BLaER1 (cell line): ENCODE measurements at regions not wholly inside any gene's neighbourhood (a gene's known extent, or its start where the extent isn't known, plus 50 kb on each side); places are given as distances from the start of the nearest gene placed in this dataset.

Experiments used
- H3K27ac ChIP-seq: shearing (Covaris generic); formaldehyde crosslinking; 2 replicates; pipeline ENCODE4 v1.8.1; 2022
- H3K27me3 ChIP-seq: shearing (Covaris generic); formaldehyde crosslinking; 2 replicates; pipeline ENCODE4 v1.8.1; 2022
- H3K36me3 ChIP-seq: shearing (Covaris generic); formaldehyde crosslinking; 2 replicates; pipeline ENCODE4 v1.8.1; 2022
- H3K4me1 ChIP-seq: shearing (Covaris generic); formaldehyde crosslinking; 2 replicates; pipeline ENCODE4 v1.8.1; 2022
- H3K4me2 ChIP-seq: shearing (Covaris generic); formaldehyde crosslinking; 2 replicates; pipeline ENCODE4 v1.8.1; 2022
- H3K4me3 ChIP-seq: shearing (Covaris generic); formaldehyde crosslinking; 2 replicates; pipeline ENCODE4 v1.8.1; 2022
- H3K9ac ChIP-seq: shearing (Covaris generic); formaldehyde crosslinking; 2 replicates; pipeline ENCODE4 v1.8.1; 2022
- H3K9me3 ChIP-seq: shearing (Covaris generic); formaldehyde crosslinking; 2 replicates; pipeline ENCODE4 v1.8.1; 2022
- H4K20me1 ChIP-seq: shearing (Covaris generic); formaldehyde crosslinking; 2 replicates; pipeline ENCODE4 v1.8.1; 2022
- Cebpa-rat ChIP-seq: shearing (Covaris generic); IDR thresholded peaks from 2 replicates; pipeline ENCODE4 v1.8.1; 2022

- no peak for TF ChIP-seq Cebpa-rat
- Histone ChIP-seq H3K4me1 (no peaks in the 10 kb centered on the region), H3K4me2 (no peak overlapping the region), H3K4me3 (no peak overlapping the region), H3K9me3 (no peaks in the 10 kb centered on the region), H3K36me3 (no peaks in the 10 kb centered on the region), H3K9ac (no peak overlapping the region), H3K27me3 (no peaks in the 10 kb centered on the region), H3K27ac (no peak overlapping the region), H4K20me1 (no peaks in the 10 kb centered on the region)
Measured at GRCh38 chr3:144041960-144042556, 70.4 kb downstream of the DIPK2A start.

GRCh38 chr3:144045766-144046165 lies 74.1 kb downstream of the DIPK2A start:
- TF ChIP-seq Cebpa-rat, result no peak
- Histone ChIP-seq H3K9ac (no peak overlapping the region), H3K4me2 (no peak overlapping the region), H4K20me1 (no peaks in the 10 kb centered on the region), H3K4me1 (no peaks in the 10 kb centered on the region), H3K27me3 (no peaks in the 10 kb centered on the region), H3K36me3 (no peaks in the 10 kb centered on the region), H3K4me3 (no peak overlapping the region), H3K9me3 (no peaks in the 10 kb centered on the region), H3K27ac (no peak overlapping the region)

- no peaks in the 10 kb centered on the region for H3K4me1 ChIP-seq
- no peaks in the 10 kb centered on the region for H3K36me3 ChIP-seq
- no peaks in the 10 kb centered on the region for H3K27me3 ChIP-seq
- H3K4me2 ChIP-seq, result no peak overlapping the region
- no peak for TF ChIP-seq Cebpa-rat
- no peak overlapping the region for H3K9ac ChIP-seq
- H3K9me3 ChIP-seq, result no peaks in the 10 kb centered on the region
- no peak overlapping the region for H3K27ac ChIP-seq
- no peaks in the 10 kb centered on the region for H4K20me1 ChIP-seq
- no peak overlapping the region for H3K4me3 ChIP-seq
Measured at GRCh38 chr3:144049374-144049773, 77.8 kb downstream of the DIPK2A start.

- no peaks in the 10 kb centered on the region for H4K20me1 ChIP-seq
- no peak overlapping the region for H3K9ac ChIP-seq
- no peaks in the 10 kb centered on the region for H3K9me3 ChIP-seq
- H3K36me3 ChIP-seq, result no peaks in the 10 kb centered on the region
- no peak for TF ChIP-seq Cebpa-rat
- H3K4me2 ChIP-seq, result no peak overlapping the region
- no peaks in the 10 kb centered on the region for H3K4me1 ChIP-seq
- H3K27ac ChIP-seq, result no peak overlapping the region
- no peaks in the 10 kb centered on the region for H3K27me3 ChIP-seq
- no peak overlapping the region for H3K4me3 ChIP-seq
Measured at GRCh38 chr3:144051211-144051610, 79.6 kb downstream of the DIPK2A start.

- H3K27me3 ChIP-seq, result no peaks in the 10 kb centered on the region
- TF ChIP-seq Cebpa-rat, result no peak
- H3K4me3 ChIP-seq, result no peak overlapping the region
Measured at GRCh38 chr3:144052275-144052674, 80.7 kb downstream of the DIPK2A start.

GRCh38 chr3:144053121-144053520 lies 81.5 kb downstream of the DIPK2A start:
- Histone ChIP-seq H3K27me3 (no peaks in the 10 kb centered on the region), H3K9ac (no peak overlapping the region), H3K4me1 (no peaks in the 10 kb centered on the region), H3K9me3 (no peaks in the 10 kb centered on the region), H3K27ac (no peak overlapping the region), H4K20me1 (no peaks in the 10 kb centered on the region), H3K36me3 (no peaks in the 10 kb centered on the region), H3K4me2 (no peak overlapping the region), H3K4me3 (no peak overlapping the region)
- TF ChIP-seq Cebpa-rat, result no peak

More at GRCh38 chr3:144052275-144052674, 80.7 kb downstream of the DIPK2A start:
- Histone ChIP-seq H3K9ac (no peak overlapping the region), H3K9me3 (no peaks in the 10 kb centered on the region), H4K20me1 (no peaks in the 10 kb centered on the region), H3K36me3 (no peaks in the 10 kb centered on the region), H3K4me2 (no peak overlapping the region), H3K4me1 (no peaks in the 10 kb centered on the region), H3K27ac (no peak overlapping the region)

GRCh38 chr3:144054766-144055165 lies 83.1 kb downstream of the DIPK2A start:
- Histone ChIP-seq H3K9ac (no peak overlapping the region), H3K4me1 (no peaks in the 10 kb centered on the region), H3K9me3 (no peaks in the 10 kb centered on the region), H3K4me2 (no peak overlapping the region), H3K4me3 (no peak overlapping the region), H4K20me1 (no peaks in the 10 kb centered on the region), H3K36me3 (no peaks in the 10 kb centered on the region), H3K27ac (no peak overlapping the region), H3K27me3 (no peaks in the 10 kb centered on the region)
- TF ChIP-seq Cebpa-rat, result no peak

GRCh38 chr3:144055604-144056003 lies 84.0 kb downstream of the DIPK2A start:
- no peak overlapping the region for H3K4me2 ChIP-seq
- H3K27ac ChIP-seq, result no peak overlapping the region
- H3K9ac ChIP-seq, result no peak overlapping the region
- no peaks in the 10 kb centered on the region for H3K36me3 ChIP-seq
- no peak overlapping the region for H3K4me3 ChIP-seq
- H3K4me1 ChIP-seq, result no peaks in the 10 kb centered on the region
- no peaks in the 10 kb centered on the region for H3K9me3 ChIP-seq
- H3K27me3 ChIP-seq, result no peaks in the 10 kb centered on the region
- no peak for TF ChIP-seq Cebpa-rat
- H4K20me1 ChIP-seq, result no peaks in the 10 kb centered on the region

- no peaks in the 10 kb centered on the region for H3K27me3 ChIP-seq
- H3K4me2 ChIP-seq, result no peak overlapping the region
- H3K9me3 ChIP-seq, result no peaks in the 10 kb centered on the region
- no peak overlapping the region for H3K27ac ChIP-seq
- no peak for TF ChIP-seq Cebpa-rat
- H3K9ac ChIP-seq, result no peak overlapping the region
- H3K4me3 ChIP-seq, result no peak overlapping the region
- no peaks in the 10 kb centered on the region for H4K20me1 ChIP-seq
- H3K4me1 ChIP-seq, result no peaks in the 10 kb centered on the region
- no peaks in the 10 kb centered on the region for H3K36me3 ChIP-seq
Measured at GRCh38 chr3:144058713-144059112, 87.1 kb downstream of the DIPK2A start.

- Histone ChIP-seq H3K4me1 (no peaks in the 10 kb centered on the region), H3K9me3 (no peaks in the 10 kb centered on the region), H3K36me3 (no peaks in the 10 kb centered on the region), H3K4me3 (no peak overlapping the region), H3K9ac (no peak overlapping the region), H3K27ac (no peak overlapping the region), H4K20me1 (no peaks in the 10 kb centered on the region), H3K27me3 (no peaks in the 10 kb centered on the region), H3K4me2 (no peak overlapping the region)
- TF ChIP-seq Cebpa-rat, result no peak
Measured at GRCh38 chr3:144059481-144059880, 87.9 kb downstream of the DIPK2A start.

GRCh38 chr3:144060881-144061280 lies 89.3 kb downstream of the DIPK2A start:
- Histone ChIP-seq H3K36me3 (no peaks in the 10 kb centered on the region), H4K20me1 (no peaks in the 10 kb centered on the region), H3K9me3 (no peaks in the 10 kb centered on the region), H3K9ac (no peak overlapping the region), H3K4me1 (no peaks in the 10 kb centered on the region), H3K27ac (no peak overlapping the region), H3K27me3 (no peaks in the 10 kb centered on the region), H3K4me3 (no peak overlapping the region), H3K4me2 (no peak overlapping the region)
- no peak for TF ChIP-seq Cebpa-rat
